ENCODE measurements at regions not wholly inside any gene's neighbourhood (a gene's known extent, or its start where the extent isn't known, plus 50 kb on each side); places are given as distances from the start of the nearest gene placed in this dataset.

GRCh38 chr1:163670989-163671757, 349.4 kb downstream of the NUF2 start:
- intact Hi-C loops (cut with DNase I): no loop called here
- no peak overlapping the region for H3K4me3 ChIP-seq
- no peak for TF ChIP-seq EP300 (IDR thresholded peaks at IDR 0.05)
- TF ChIP-seq, protein P1, sequence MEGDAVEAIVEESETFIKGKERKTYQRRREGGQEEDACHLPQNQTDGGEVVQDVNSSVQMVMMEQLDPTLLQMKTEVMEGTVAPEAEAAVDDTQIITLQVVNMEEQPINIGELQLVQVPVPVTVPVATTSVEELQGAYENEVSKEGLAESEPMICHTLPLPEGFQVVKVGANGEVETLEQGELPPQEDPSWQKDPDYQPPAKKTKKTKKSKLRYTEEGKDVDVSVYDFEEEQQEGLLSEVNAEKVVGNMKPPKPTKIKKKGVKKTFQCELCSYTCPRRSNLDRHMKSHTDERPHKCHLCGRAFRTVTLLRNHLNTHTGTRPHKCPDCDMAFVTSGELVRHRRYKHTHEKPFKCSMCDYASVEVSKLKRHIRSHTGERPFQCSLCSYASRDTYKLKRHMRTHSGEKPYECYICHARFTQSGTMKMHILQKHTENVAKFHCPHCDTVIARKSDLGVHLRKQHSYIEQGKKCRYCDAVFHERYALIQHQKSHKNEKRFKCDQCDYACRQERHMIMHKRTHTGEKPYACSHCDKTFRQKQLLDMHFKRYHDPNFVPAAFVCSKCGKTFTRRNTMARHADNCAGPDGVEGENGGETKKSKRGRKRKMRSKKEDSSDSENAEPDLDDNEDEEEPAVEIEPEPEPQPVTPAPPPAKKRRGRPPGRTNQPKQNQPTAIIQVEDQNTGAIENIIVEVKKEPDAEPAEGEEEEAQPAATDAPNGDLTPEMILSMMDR (IDR thresholded peaks at IDR 0.05): no peak
- no peak for TF ChIP-seq POLR2A (IDR thresholded peaks at IDR 0.05)
- no peaks in the 10 kb centered on the region for H3K36me3 ChIP-seq
- DNase-seq: no peak
- H3K9me3 ChIP-seq: no peaks in the 10 kb centered on the region
- H3K27me3 ChIP-seq: no peaks in the 10 kb centered on the region
- 57 to 69% (median 66%) methylated on average over 4 of the region's 4 CpGs for WGBS, 3 donors
- no peak overlapping the region for H3K27ac ChIP-seq
- peaks cover 3% of the 10 kb centered on the region for H3K4me1 ChIP-seq (ENCODE audit: insufficient read depth)

- Histone ChIP-seq H3K27me3 (no peaks in the 10 kb centered on the region), H3K4me1 (ENCODE audit: insufficient read depth) (peaks cover 3% of the 10 kb centered on the region), H3K36me3 (no peaks in the 10 kb centered on the region), H3K27ac (peak overlapping the region; percentile 6 to 12), H3K9me3 (no peaks in the 10 kb centered on the region), H3K4me3 (no peak overlapping the region)
- TF ChIP-seq EP300 (IDR thresholded peaks at IDR 0.05) (no peak), POLR2A (IDR thresholded peaks at IDR 0.05) (no peak)
- TF ChIP-seq, protein P1 (IDR thresholded peaks at IDR 0.05): no peak
- intact Hi-C loops (cut with DNase I): no loop called here
- no peak for DNase-seq
- 38 to 53% (median 40%) methylated on average over 9 of the region's 9 CpGs for WGBS, 3 donors
Measured at GRCh38 chr1:163672976-163673758, 351.4 kb downstream of the NUF2 start.

GRCh38 chr1:163673759-163674151, 352.0 kb downstream of the NUF2 start:
- Histone ChIP-seq H3K27ac (peak overlapping the region; percentile 6 to 12), H3K27me3 (no peaks in the 10 kb centered on the region), H3K4me3 (no peak overlapping the region), H3K36me3 (no peaks in the 10 kb centered on the region), H3K4me1 (ENCODE audit: insufficient read depth) (peaks cover 3% of the 10 kb centered on the region), H3K9me3 (no peaks in the 10 kb centered on the region)
- TF ChIP-seq EP300 (IDR thresholded peaks at IDR 0.05): no peak
- peak in 3 of 5 donors; percentile 15 to 41 (median 18) for DNase-seq
- intact Hi-C loops (cut with DNase I): no loop called here
- WGBS, 3 donors: 8 to 13% (median 10%) methylated on average over 8 of the region's 8 CpGs

DNA sequence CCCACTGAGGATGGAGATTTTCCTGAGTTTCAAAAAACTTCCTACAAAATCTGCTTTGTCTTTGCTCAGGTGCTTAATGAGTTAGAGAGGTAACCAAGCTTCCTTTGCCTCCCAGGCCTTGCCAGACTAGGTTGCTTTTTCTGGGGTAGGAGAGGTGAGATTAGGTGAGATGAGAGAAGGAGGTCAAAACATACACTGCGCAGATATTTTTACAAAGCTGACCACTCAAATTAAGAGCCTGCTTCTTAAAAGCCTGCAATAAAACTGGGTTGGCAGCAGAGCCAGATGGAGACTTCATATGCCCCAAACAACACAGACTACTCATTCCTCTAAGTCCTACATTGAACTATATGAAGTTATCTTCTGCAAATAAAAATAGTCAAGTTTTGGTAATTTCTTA, 352.5 kb downstream of the NUF2 start:
- H3K27ac ChIP-seq: no peak overlapping the region
- WGBS, 3 donors: 33 to 71% (median 56%) methylated on average over 1 of the region's 1 CpG
- no peak for DNase-seq
- H3K4me3 ChIP-seq: no peak overlapping the region
- no peaks in the 10 kb centered on the region for H3K27me3 ChIP-seq
- no peak for TF ChIP-seq POLR2A (IDR thresholded peaks at IDR 0.05)
- TF ChIP-seq, protein P1 (IDR thresholded peaks at IDR 0.05): no peak
- no peak for TF ChIP-seq EP300 (IDR thresholded peaks at IDR 0.05)
- intact Hi-C loops (cut with DNase I): no loop called here
- no peaks in the 10 kb centered on the region for H3K9me3 ChIP-seq
- no peaks in the 10 kb centered on the region for H3K36me3 ChIP-seq
- peaks cover 3% of the 10 kb centered on the region for H3K4me1 ChIP-seq (ENCODE audit: insufficient read depth)

- 90 to 95% (median 94%) methylated on average over 1 of the region's 1 CpG for WGBS, 3 donors
- Histone ChIP-seq H3K4me3 (no peak overlapping the region), H3K9me3 (peaks cover 0 to 4% of the 10 kb centered on the region in 2 donors), H3K27ac (no peak overlapping the region), H3K4me1 (ENCODE audit: insufficient read depth) (no peaks in the 10 kb centered on the region), H3K27me3 (no peaks in the 10 kb centered on the region), H3K36me3 (no peaks in the 10 kb centered on the region)
- intact Hi-C loops (cut with DNase I): no loop called here
- no peak for DNase-seq
- TF ChIP-seq EP300 (IDR thresholded peaks at IDR 0.05) (no peak), POLR2A (IDR thresholded peaks at IDR 0.05) (no peak)
- TF ChIP-seq, protein P1 (IDR thresholded peaks at IDR 0.05): no peak
Measured at GRCh38 chr1:163684785-163685184, 363.0 kb downstream of the NUF2 start.
